Stomach (tissue), 8 donors: ENCODE measurements at regions not wholly inside any gene's neighbourhood (a gene's known extent, or its start where the extent isn't known, plus 50 kb on each side); places are given as distances from the start of the nearest gene placed in this dataset.
A peak's percentile ranks its signal among the peaks of the same experiment; 100 is the strongest.

Experiments
- DNase-seq, 2 donors: peaks; one replicate each; pipeline versions ENCODE4 v3.0.0 to v3.0.0-alpha.2; 2013 to 2019
- H3K27ac ChIP-seq, 5 donors: fragments of 200-600 bp in 4 of 5; sonication (generic) in 4 of 5; one replicate each; pipeline ENCODE4 v1.5.1; 2013 to 2019; ENCODE audit warnings: mild to moderate bottlenecking in 1 of 5, moderate library complexity in 1 of 5
- H3K27me3 ChIP-seq, 3 donors: fragments of 200-600 bp; sonication (generic); one replicate each; pipeline ENCODE4 v1.5.1; 2017 to 2019; ENCODE audit warnings: mixed run types in 1 of 3
- H3K36me3 ChIP-seq, 4 donors: fragments of 200-600 bp; sonication (generic); 1 replicate in 3 of 4; 2 replicates in 1 of 4; pipeline ENCODE4 v1.5.1; 2016 to 2019
- H3K4me1 ChIP-seq, 4 donors: fragments of 200-600 bp; sonication (generic); one replicate each; pipeline ENCODE4 v1.5.1; 2016 to 2019
- H3K4me3 ChIP-seq, 4 donors: fragments of 200-600 bp; sonication (generic) in 3 of 4; one replicate each; pipeline ENCODE4 v1.5.1; 2016 to 2019; ENCODE audit warnings: mild to moderate bottlenecking in 1 of 4
- H3K9me3 ChIP-seq, 4 donors: fragments of 200-600 bp; sonication (generic); one replicate each; pipeline ENCODE4 v1.5.1; 2016 to 2019
- CTCF ChIP-seq, 7 experiments: fragments of 450-650 bp in 4 of 7; fragments of 200-600 bp in 3 of 7; sonication (generic) in 3 of 7; IDR thresholded peaks; one replicate each; pipeline ENCODE4 v1.5.1; 2016 to 2019; ENCODE audit warnings: antibody characterized with exemption in 7 of 7, control low read depth in 2 of 7, mild to moderate bottlenecking in 1 of 7
- EP300 ChIP-seq: sonication (generic); formaldehyde crosslinking; IDR thresholded peaks from one replicate; pipeline ENCODE4 v1.6.1; 2017; ENCODE audit warnings: antibody characterized with exemption
- POLR2A ChIP-seq, 4 donors: fragments of 450-650 bp; IDR thresholded peaks; one replicate each; pipeline ENCODE4 v1.6.1; 2016; ENCODE audit warnings: antibody characterized with exemption in 4 of 4, control low read depth in 2 of 4, mild to moderate bottlenecking in 1 of 4, moderate library complexity in 1 of 4
- POLR2AphosphoS5 ChIP-seq, 3 donors: sonication (generic); formaldehyde crosslinking; IDR thresholded peaks; one replicate each; pipeline ENCODE4 v1.6.1; 2016; ENCODE audit warnings: antibody characterized with exemption in 3 of 3
- WGBS, 5 donors: extraction: QIAGEN DNeasy Blood & Tissue Kit in 3 of 5; methylation state at CpG; one replicate each; pipeline versions ENCODE4 v1.1.5 to v1.1.7; 2013 to 2018; 5-methylcytosine and 5-hydroxymethylcytosine counted together
- intact Hi-C: fragments of 100-400 bp; cut with DNase I; formaldehyde crosslinking; loops from one replicate; pipeline ENCODE4 v1.15.1; 2023; ENCODE audit warnings: low total_unique reads
- donor health status: healthy with polysubstance abuse.
- donor health status: Bipolar disorder and iron deficiency.
- donor health status: healthy.

GRCh38 chr10:88115968-88116367 is 252.5 kb downstream of the PTEN start:
- TF ChIP-seq CTCF (IDR thresholded peaks at IDR 0.05): no peak
- no peak for TF ChIP-seq POLR2A (IDR thresholded peaks at IDR 0.05)
- TF ChIP-seq EP300: no peak
- TF ChIP-seq POLR2AphosphoS5 (IDR thresholded peaks at IDR 0.05): no peak
- intact Hi-C loops: loop anchor here (10.0 kb wide), 1 partner anchor 251 kb away; the partner anchor contains the start of genes KLLN and PTEN
- DNase-seq: no peak
- Histone ChIP-seq H3K9me3 (no peaks in the 10 kb centered on the region), H3K4me1 (peaks cover 0 to 50% (median 11%) of the 10 kb centered on the region in 4 donors), H3K27me3 (no peaks in the 10 kb centered on the region), H3K36me3 (no peaks in the 10 kb centered on the region), H3K27ac (no peak overlapping the region), H3K4me3 (no peak overlapping the region)
- 57 to 88% (median 81%) methylated on average over 1 of the region's 1 CpG for WGBS, 5 donors

GRCh38 chr10:88116481-88116880 is 253.1 kb downstream of the PTEN start:
- Histone ChIP-seq H3K27me3 (no peaks in the 10 kb centered on the region), H3K9me3 (no peaks in the 10 kb centered on the region), H3K27ac (peak overlapping the region in 1 of 5 donors; percentile 9), H3K36me3 (no peaks in the 10 kb centered on the region), H3K4me1 (peaks cover 0 to 50% (median 11%) of the 10 kb centered on the region in 4 donors), H3K4me3 (no peak overlapping the region)
- TF ChIP-seq POLR2AphosphoS5 (IDR thresholded peaks at IDR 0.05) (no peak), POLR2A (IDR thresholded peaks at IDR 0.05) (no peak), EP300 (no peak), CTCF (IDR thresholded peaks at IDR 0.05) (no peak)
- intact Hi-C loops: loop anchor here (10.0 kb wide), 1 partner anchor 252 kb away; the partner anchor contains the start of genes KLLN and PTEN
- DNase-seq: no peak
- 90 to 97% (median 93%) methylated on average over 2 of the region's 2 CpGs for WGBS, 5 donors

GRCh38 chr10:88116971-88117626 is 253.7 kb downstream of the PTEN start:
- intact Hi-C loops: loop anchor here (10.0 kb wide), 1 partner anchor 252 kb away; the partner anchor contains the start of genes KLLN and PTEN
- TF ChIP-seq POLR2A (IDR thresholded peaks at IDR 0.05) (no peak), EP300 (no peak), CTCF (IDR thresholded peaks at IDR 0.05) (no peak), POLR2AphosphoS5 (IDR thresholded peaks at IDR 0.05) (no peak)
- 85 to 91% (median 89%) methylated on average over 7 of the region's 7 CpGs for WGBS, 5 donors

GRCh38 chr10:88117869-88118632 is 254.6 kb downstream of the PTEN start:
- H3K36me3 ChIP-seq: no peaks in the 10 kb centered on the region
- peaks cover 0 to 50% (median 11%) of the 10 kb centered on the region in 4 donors for H3K4me1 ChIP-seq
- 82 to 92% (median 87%) methylated on average over 4 of the region's 4 CpGs for WGBS, 5 donors
- no peak for DNase-seq
- H3K4me3 ChIP-seq: no peak overlapping the region
- intact Hi-C loops: loop anchor here (10.0 kb wide), 1 partner anchor 253 kb away; the partner anchor contains the start of genes KLLN and PTEN
- no peaks in the 10 kb centered on the region for H3K9me3 ChIP-seq
- H3K27ac ChIP-seq: no peak overlapping the region
- H3K27me3 ChIP-seq: no peaks in the 10 kb centered on the region
- TF ChIP-seq POLR2A (IDR thresholded peaks at IDR 0.05) (no peak), POLR2AphosphoS5 (IDR thresholded peaks at IDR 0.05) (no peak), CTCF (IDR thresholded peaks at IDR 0.05) (no peak), EP300 (no peak)

More at GRCh38 chr10:88116971-88117626, 253.7 kb downstream of the PTEN start:
- H3K4me3 ChIP-seq: no peak overlapping the region
- H3K36me3 ChIP-seq: no peaks in the 10 kb centered on the region
- peak overlapping the region in 1 of 5 donors; percentile 9 for H3K27ac ChIP-seq
- H3K27me3 ChIP-seq: no peaks in the 10 kb centered on the region
- DNase-seq: no peak
- H3K4me1 ChIP-seq: peaks cover 0 to 50% (median 11%) of the 10 kb centered on the region in 4 donors
- H3K9me3 ChIP-seq: no peaks in the 10 kb centered on the region
